ENCODE measurements at regions not wholly inside any gene's neighbourhood (a gene's known extent, or its start where the extent isn't known, plus 50 kb on each side); places are given as distances from the start of the nearest gene placed in this dataset.

DNA sequence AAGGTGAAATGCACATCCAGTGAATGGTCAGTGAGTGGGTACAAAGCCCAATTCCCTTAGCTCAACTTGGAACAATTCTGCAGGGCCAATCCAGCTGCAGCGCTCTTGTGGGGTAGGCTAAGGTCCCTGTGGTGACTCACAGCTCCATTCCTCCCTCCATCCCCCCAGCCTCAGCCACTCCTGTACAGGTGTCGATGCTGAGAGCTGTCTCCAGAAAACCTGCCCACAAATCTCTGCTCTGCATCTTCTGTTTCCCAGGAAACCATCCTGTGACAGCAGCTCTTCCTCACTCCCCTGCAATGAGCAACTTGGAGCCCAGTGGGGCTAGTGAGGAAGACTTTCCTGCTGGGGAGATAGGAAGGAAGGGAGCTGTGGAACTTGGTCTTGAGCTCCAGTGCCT is 244.7 kb upstream of the GPR26 start:
- no peak for DNase-seq

DNA sequence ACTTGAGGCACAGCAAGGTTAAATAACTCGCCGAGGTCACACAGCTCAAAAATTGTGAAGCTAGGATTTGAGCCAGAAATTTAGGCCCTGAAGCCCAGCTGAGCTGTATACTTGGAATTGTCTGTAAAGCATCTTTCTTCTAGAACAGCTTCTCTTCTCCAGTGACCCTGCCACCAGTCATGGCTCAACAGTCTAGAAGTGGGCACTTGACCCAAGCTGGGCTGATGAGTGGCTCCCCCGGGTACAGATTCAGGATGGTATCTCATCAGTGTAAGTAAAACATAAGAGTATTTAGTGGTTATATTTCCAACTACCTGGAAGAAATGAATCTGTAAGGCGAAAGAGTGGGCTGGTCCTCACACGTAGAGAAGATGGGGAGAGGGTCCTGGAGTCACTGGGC is 243.9 kb upstream of the GPR26 start:
- DNase-seq, result no peak

DNA sequence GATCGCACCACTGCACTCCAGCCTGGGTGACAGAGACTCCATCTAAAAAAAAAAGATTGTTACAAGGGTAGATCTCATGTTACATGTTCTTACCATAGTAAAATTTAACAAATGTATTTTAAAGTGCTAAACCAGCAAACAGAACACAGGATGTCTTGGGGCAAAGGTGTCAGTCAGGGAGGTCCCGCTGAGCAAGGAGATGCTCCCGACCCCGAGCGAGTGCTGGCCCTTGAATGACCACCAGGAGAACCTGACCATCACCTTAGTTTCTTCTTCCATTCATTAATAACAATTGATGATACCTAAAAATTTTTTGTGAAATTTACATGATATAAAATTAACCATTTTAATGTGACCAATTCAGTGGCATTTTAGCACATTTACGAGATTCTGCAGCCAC is 241.6 kb upstream of the GPR26 start:
- no peak for DNase-seq

DNA sequence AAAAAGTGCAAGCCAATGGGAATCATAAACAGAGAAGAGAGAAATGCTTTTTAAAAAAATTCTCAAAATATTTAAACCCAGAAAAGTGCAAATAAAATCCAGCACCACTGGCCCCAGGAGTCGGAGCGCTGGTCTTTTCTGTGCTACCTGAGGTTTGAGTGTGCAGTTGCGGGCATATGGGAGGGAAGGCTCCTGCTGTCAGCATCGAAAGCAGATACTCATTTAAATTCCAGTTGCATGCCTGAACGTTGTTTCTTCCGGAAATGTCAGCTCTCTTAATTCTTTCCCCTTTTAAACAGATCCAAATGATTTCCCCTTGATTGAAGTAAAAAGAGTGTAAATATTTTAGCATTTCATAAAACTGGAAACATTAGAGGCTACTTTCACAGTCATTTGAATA is 240.5 kb upstream of the GPR26 start:
- no peak for DNase-seq

DNA sequence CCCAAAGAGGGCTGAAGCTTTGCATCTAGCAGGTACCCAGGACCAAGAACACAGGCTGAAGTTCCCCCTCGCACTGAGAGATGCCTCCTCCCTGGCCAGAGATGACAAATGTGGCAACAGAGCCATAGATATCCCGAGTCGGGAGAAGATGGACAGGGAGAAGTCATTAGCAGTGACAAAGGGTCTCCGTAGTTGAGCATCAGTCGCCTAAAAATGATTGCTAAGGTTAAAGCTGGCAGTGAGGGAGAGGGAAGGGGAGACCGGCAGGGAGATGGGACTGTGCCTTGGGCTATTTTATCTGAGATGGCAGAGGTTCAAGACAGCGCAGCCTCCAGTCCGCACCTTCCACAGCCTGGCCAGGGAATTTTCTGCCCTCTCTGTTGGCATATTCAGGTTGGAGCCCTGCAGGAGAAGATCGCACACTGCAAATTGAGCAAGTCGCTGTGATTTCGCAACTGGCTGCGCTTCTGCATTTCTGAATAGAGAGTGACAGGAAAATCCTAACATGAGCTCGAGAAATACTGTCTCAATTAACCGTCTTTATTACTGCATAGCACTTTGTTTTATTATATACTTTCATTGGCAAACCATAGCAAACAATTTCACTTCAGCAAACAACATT is 238.9 kb upstream of the GPR26 start:
- no peak for DNase-seq

DNA sequence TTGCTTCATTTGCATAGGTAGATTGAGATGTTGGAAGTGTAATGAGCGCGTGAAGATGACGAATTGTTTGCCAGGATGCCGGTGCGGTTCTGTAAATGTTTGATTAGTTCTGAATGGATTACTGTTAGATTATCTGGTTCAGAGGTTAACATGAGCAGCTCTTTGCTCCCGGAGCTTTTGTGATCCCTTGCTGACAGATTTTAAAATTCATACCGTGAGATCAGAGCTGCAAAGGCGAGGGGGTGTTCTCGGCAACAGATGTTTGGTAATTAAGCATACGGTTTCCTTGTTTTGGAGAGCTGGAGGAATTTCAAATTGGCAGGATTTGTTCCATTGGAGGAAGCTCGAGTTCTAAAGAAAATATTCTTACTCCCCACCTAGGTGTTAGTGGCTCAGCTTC is 237.8 kb upstream of the GPR26 start:
- DNase-seq, result no peak

DNA sequence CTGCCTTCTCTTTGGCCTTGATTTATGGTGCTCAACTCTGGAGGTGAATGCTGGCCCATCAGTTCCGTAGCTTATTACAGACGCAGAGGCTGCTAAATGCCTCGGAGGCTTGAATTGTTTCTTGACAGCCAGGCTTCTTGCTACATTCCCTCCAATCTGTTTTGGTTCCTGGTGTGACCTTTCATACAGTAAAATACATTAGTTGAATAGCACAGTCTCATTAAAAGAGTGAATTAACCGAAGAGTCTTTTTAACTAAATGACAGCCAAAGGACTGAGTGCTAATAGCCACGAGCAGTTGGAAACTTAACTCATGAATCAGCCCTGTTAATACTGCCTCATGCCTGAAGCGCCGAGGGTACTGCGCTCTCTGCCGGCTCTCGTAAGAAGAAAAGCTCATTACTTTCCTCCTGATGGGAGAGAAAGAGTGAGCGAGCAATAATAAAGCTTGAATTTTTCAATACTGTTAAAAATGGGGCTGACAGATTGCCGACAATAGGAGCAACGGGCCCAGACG is 236.4 kb upstream of the GPR26 start:
- no peak for DNase-seq

DNA sequence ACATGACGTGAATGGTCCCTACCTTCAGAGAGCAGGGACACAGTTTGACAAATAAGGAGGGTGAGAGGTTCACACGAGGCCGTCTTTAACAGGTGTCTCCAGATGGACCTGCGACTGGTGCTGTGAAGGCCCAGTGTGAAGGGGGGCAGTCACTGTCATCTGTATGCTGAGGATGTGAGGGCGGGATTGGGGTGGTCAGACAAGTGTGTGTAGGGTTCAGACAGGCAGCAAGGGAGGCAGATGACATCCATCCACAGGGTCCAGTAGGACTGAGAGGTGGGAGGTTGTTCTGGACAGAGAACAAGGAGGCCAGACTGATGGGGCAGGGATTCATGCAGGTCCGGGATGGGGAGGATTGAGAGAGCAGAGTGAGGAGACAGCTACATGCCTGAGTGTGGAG is 232.6 kb upstream of the GPR26 start:
- no peak for DNase-seq

DNA sequence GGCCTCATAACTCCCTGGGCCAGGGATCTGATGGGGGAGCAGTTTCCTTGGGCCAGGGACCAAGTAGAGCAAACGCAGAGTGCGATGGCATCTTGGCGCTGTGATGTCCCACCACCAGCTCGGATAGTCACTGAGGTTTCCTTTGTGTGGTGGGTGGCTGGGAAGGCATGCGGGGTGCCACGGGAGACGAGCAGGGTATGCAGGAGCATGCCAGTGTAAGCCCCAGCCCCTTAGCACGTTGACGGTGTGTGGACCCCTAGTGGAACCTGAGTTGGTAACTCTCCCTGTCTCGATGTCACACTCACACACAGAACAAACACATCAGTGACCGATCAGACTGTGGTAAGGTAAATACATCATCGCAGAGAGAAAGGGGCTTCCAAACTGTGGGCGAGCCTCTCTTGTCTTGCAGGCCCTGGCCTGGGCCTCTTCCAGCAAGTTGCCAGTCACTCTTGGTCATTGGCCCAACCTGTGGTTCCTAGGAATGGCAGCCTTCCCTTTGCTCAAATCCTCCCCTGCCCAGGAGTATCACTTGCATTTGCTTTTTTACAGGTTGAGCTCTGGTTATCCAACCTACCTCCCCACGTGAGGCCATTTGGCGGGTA is 231.6 kb upstream of the GPR26 start:
- no peak for DNase-seq

DNA sequence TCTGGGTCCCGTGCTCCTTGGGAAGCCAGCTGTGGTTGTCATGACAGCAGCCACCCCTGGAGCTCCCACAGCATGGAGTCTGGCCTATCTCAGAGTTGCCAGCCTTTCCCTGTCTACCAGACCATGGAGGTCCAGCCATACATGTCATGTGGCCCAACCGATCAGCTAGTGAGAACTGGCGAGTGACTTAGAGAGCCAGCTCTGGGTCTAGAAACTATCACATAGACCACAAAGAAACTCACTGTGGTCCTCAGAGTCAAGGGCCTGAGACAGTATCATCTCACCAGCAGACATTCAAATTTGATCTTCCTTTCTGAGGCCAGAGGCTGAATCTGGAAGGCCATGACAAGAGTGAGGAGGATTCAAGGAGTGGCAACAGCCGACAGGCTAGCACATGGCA is 223.3 kb upstream of the GPR26 start:
- DNase-seq, result no peak

DNA sequence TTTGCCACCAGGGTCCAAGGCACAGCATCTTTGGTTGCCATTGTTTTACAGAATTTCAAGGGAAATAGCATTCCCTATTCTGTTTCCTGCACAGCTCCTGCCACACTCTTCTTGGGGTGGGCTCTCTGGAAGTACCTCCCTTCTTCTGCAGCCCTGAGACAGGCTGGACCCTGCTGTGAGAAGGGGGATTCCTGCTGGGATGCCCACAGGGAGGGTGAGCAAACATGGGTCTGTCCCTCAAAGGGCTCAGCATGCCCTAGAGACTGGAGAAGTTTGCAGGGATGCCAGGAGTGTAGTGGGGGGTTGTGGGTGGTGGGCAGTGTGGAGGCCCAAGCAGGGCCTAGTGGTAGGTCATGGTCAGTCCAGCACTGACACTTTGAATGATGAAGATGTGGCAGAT is 222.2 kb upstream of the GPR26 start:
- DNase-seq, result no peak

DNA sequence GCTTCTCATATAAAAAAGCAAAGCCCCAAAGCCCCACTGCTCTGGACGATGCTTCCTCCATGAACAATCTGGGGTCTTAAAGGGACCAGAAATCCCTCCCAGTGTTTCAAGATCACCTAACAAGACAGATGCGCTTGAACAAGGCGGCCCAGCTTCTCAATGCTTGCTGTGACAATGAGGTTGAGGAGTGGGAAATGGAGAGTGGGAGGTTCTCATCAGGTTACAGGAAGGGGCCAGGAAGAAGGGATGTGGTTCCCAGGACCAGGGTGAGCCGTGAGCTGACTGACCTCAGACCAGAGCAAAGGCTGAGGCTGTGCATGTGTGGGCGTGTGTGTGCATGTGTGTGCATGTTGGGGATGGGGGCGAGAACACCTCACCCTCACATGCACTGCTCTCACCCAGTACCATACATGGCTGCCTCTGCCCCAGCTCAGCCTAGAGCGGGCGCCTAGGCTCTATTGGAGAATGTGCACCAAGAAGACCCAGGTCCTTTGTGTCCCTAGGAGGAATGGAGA is 220.8 kb upstream of the GPR26 start:
- DNase-seq, result no peak

DNA sequence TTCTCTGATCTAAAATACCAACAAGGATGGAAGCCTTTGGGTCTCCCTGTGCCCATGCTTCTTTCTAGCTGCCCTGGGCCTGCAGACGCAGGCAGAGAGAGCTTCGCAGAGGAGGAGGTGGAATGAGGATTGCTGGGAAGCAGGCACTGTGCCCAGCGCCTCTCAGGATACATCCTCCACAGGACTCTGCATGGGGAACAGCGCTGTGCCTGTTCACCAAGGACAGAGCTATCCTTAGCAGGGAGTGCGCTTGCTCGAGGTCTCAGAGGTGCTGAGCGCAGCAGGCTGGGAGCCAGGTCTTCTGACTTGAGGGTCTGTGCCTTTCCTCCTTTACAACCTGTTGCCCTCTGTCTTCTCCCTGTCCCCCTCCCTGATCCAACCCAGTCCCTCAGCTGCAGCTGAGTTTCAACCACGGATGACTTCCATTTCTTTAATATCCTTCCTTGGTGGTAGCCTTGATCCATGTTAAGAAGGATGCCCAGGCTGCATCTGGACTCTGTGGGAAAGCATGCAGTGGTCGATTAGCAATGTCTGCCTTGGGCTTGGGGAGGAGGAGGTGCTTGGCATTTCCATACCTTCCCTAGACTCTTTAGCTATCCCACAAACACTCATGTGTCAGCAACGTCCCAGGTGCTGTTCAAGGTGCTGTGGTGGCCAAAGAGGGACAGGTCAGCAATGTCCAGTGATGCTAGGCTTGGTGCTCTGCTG is 219.6 kb upstream of the GPR26 start:
- no peak for DNase-seq

DNA sequence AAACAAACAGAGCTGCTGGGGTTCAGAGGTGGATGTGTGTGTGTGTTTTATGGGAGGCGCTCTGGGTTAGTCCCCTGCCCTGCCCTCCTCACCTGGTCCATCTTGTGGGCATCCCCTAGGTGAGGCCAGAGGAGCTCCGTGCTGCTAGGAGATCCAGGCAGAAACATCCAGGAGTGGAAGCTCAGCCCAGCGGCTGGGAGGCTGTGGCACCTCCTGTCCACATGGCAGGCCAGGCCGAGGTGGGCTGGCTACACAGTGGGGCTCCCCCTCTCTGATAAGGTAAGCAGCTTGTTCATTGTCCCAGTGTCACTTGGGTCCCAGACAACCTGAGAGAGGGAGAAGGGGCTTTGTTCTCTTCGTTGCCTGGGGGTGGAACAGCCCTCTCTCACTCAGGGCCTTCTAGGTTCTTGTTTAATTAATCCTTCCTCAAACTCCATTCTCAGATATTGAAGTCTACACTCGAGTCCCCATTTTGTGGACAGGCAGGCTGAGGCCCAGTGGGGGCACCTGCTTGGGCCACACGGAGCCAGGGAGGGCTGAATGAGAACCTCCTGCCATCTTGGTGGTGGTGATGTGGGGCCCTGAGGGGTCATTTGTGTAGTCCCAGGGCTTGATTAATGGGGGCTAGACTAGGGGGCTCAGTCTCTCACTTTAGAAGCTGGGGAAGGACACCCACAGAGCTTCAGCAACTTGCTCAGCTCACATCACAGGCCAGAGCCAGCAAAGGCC is 216.8 kb upstream of the GPR26 start:
- DNase-seq, result no peak

DNA sequence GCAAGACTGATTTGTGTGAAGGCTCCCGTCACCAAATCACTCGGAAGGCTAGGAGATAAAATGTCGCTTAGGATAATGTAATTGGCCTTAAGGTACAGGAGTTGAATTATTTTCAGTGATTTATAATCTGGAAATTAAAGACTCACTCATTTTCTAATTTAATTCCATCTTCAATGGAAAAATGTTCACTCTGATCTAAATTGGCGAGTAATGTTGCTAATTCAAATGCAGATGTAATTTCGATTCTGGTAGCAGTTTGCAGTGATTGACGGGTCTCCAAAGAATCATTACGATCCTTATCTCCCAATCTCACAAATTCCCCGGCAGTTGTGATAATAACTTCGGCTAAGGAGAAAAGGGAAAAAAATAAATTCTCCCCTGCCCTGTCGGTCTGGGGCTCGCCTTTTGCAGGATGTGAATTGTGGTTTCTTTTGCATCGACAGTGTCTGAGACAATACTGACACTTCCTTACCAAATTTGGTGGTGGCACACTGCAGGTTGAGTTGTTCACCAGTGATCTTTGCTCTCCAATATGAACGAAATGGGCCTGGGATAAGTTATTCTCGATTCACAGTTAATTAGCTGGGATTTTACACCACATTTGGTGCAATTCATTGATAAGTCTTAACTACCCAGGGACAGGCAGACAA is 215.1 kb upstream of the GPR26 start:
- no peak for DNase-seq

DNA sequence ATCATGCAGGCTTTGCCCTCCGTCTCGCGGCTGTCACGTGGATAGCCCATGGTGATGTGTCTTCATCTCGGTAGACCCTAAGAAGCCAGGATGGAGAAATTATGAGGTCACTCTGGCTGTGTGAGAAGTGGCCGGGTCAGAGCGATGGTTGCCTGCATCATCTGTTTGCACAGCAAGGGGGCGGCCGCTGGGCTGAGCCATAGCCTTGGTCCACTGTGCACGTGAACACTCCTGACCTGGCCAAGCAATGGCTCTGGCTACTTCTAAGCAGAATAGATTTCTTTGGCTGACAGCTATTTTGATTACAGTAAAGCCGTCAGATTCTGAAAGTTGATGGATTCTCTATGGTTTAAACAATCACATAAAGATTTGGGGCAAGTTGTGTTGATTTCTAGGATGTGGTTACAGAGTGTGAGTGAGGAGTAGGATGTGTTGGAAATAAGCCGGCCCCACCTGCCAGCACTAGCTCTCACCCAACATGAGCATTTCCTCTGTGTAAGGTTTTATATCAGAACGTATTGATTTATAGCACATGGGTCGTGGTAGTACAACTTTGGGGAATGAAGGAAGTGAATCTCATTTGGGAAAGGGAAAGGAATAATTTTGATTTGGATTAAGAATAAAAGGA is 214.4 kb upstream of the GPR26 start:
- no peak for DNase-seq

DNA sequence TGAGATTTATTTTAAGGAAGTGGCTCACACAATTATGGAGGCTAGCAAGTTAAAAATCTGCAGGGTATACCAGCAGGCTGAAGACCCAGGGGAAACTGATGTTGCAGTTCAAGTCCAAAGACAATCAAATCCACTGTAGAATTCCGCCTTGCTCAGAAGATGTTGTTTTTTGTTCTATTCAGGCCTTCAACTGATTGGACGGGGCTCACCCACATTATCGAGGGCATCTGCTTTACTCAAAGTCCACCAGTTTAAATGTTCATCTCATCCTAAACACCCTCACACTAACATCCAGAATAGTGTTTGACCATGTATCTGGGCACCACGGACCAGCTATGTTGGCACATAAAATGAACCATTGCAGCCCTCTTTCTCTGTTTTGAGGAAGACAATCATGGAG is 211.2 kb upstream of the GPR26 start:
- DNase-seq, result no peak

DNA sequence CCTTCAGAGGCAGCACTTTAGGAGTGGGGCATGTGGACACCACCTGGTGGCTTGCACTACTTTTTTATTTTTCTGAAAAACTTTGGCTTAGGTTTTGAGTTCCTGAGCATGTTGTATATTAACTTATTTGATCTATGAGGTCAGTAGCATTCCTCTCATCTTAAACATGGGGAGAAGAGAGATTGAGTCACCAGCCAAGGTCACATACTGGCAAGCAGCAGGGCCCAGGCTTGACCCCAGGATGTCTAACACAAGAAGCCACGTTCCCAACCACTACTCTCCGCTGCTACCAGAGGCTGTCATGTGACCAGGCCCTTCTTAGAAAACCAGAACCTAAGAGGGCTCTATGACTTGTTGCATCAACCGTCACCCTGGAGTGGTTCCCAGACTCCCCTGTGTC is 210.3 kb upstream of the GPR26 start:
- no peak for DNase-seq

DNA sequence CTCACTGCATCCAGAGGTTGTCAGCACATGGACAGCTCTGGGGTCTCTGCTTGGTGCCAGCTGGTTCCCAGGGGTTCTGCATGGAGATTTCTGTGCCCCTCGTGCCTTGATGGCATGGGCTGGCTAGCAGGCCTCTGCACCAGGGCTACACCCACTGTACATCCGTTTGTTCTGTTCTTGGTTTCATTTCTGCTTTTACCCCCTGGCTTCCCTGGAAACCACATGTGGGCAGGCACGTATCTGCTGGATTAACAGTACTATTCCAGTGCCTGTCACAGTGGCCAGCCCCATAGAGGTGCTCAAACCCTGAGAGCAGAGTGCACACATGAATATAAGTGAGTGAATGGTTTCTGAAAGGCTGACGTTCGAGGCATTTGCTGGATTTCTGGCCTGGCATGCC is 207.2 kb upstream of the GPR26 start:
- DNase-seq, result no peak

DNA sequence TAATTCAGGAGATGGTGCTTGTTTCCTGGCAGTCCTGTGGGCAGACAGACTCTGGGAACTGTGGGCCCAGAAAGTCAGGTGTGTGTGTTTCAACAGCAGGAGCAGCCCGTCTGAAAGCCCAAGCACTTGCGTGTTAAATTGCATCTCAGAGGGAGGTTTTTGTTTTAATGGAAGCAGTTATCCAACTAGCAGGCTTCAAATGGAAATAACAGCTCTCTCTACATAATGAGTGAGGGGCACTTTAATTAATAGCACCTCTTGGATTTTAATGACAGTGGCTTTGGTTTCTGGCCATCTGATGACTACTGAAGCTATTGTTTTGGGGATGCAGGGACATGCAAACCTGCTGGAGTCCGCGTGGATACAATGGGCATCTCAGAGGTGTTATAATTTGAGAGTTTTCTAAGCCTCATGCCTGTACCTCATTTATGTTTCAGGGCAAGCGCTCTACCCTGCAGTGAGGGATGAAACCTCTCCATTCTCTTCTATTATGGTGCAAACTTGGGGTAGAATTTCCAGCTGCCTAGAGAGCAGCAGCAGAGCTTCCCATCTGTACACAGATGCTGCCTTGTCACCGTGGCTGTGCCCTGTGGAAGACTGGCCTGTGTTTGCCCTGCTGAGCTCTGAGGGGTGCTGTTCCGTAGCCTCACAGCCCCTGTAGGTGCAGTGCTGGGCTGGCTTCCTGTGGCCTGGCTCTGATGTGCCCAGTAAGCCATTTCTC is 206.6 kb upstream of the GPR26 start:
- no peak for DNase-seq

DNA sequence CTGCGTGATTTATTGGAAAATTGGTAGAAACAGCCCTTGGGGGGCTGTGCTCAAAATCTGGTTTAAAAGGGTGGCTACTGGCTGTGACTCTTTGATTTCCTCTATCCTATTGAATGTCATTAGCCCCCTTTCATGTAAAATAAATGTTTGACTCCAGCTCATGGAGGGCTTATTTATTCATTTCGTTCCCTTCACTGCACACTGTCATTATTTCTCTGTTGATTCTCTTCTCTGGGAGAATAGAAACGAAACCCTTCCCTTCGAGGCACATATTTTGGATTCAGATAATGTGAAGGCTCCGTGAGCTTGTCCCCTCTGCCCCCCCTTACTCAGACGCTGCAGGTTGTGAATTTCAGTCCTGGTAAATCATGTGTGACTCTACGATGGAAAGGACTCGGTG is 203.9 kb upstream of the GPR26 start:
- no peak for DNase-seq

DNA sequence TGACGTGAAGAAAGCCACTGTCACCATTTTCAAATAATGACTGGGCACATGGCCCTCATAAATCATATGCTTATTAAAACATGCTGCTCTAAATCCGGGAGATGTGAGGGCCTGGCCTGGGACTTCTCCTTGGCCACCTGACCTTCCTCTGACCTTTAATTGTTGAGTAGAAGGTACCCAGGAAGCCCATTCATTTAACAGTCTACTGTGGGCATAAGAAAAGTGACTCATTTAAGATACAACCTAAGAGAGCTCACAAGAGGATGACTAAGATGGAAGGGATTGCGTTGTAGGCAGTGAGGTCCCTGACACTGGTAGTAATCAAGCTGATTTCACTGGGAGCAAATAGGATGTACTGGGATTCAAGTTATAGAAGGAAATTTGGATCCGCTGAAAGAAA is 203.4 kb upstream of the GPR26 start:
- no peak for DNase-seq
